Hepatocyte (in vitro differentiated cells): ENCODE measurements at regions not wholly inside any gene's neighbourhood (a gene's known extent, or its start where the extent isn't known, plus 50 kb on each side); places are given as distances from the start of the nearest gene placed in this dataset.

Experiments
- DNase-seq: peaks from one replicate; pipeline ENCODE4 v3.0.0-alpha.2; 2016; ENCODE audit warnings: low spot score
- H2AFZ ChIP-seq: fragments of 200-600 bp; sonication (generic); 2 replicates; pipeline ENCODE4 v1.6.0; 2016; ENCODE audit warnings: antibody characterized with exemption, mild to moderate bottlenecking
- H3K27ac ChIP-seq: fragments of 200-600 bp; sonication (generic); 2 replicates; pipeline ENCODE4 v1.5.1; 2016; ENCODE audit warnings: mild to moderate bottlenecking
- H3K27me3 ChIP-seq: fragments of 200-600 bp; sonication (generic); 2 replicates; pipeline ENCODE4 v1.6.1; 2016
- H3K36me3 ChIP-seq: fragments of 200-600 bp; sonication (generic); replicated peaks from 2 replicates; pipeline ENCODE4 v1.5.1; 2016; ENCODE audit warnings: low read depth; ENCODE audit not compliant: insufficient read depth
- H3K4me1 ChIP-seq: fragments of 200-600 bp; sonication (generic); 2 replicates; pipeline ENCODE4 v1.5.1; 2016; ENCODE audit warnings: mild to moderate bottlenecking, moderate library complexity; ENCODE audit not compliant: insufficient read depth
- H3K4me2 ChIP-seq: fragments of 200-600 bp; sonication (generic); 2 replicates; pipeline ENCODE4 v1.6.0; 2016
- H3K4me3 ChIP-seq: fragments of 200-600 bp; sonication (generic); 2 replicates; pipeline ENCODE4 v1.5.1; 2016; ENCODE audit warnings: mild to moderate bottlenecking
- H3K79me2 ChIP-seq: fragments of 200-600 bp; sonication (generic); 2 replicates; pipeline ENCODE4 v1.6.0; 2017; ENCODE audit warnings: mild to moderate bottlenecking
- H3K9me2 ChIP-seq: fragments of 200-600 bp; sonication (generic); replicated peaks from 2 replicates; pipeline ENCODE4 v1.6.0; 2017; ENCODE audit warnings: mild to moderate bottlenecking; ENCODE audit not compliant: insufficient read depth
- H3K9me3 ChIP-seq: fragments of 200-600 bp; sonication (generic); 2 replicates; pipeline ENCODE4 v1.5.1; 2016; ENCODE audit warnings: low read depth, mild to moderate bottlenecking
- H4K20me1 ChIP-seq: fragments of 200-600 bp; sonication (generic); 2 replicates; pipeline ENCODE4 v1.6.0; 2016; ENCODE audit warnings: mild to moderate bottlenecking; ENCODE audit not compliant: insufficient read depth, poor library complexity, severe bottlenecking
- CTCF ChIP-seq: fragments of 200-600 bp; sonication (generic); IDR thresholded peaks from 2 replicates; pipeline ENCODE4 v1.5.1; 2016; ENCODE audit warnings: antibody characterized with exemption, mild to moderate bottlenecking; ENCODE audit not compliant: poor library complexity
- EZH2 ChIP-seq: fragments of 200-600 bp; sonication (generic); IDR thresholded peaks from 2 replicates; pipeline ENCODE4 v1.6.1; 2016; ENCODE audit warnings: antibody characterized with exemption, mild to moderate bottlenecking, borderline replicate concordance
- EZH2phosphoT487 ChIP-seq: fragments of 200-600 bp; sonication (generic); IDR thresholded peaks from one replicate; pipeline ENCODE4 v1.6.1; 2018; ENCODE audit warnings: antibody characterized with exemption, mild to moderate bottlenecking, low read depth, moderate library complexity; ENCODE audit not compliant: unreplicated experiment, severe bottlenecking
- WGBS: methylation state at CpG from one replicate; pipeline ENCODE4 v1.1.6; 2016; ENCODE audit warnings: low lambda C conversion rate; ENCODE audit errors: missing lambda C conversion rate; 5-methylcytosine and 5-hydroxymethylcytosine counted together

GRCh38 chr3:23663246-23663645, 142.5 kb upstream of the UBE2E1 start:
- Histone ChIP-seq H3K4me1 (no peaks in the 10 kb centered on the region), H3K4me3 (no peak overlapping the region), H3K4me2 (no peak overlapping the region), H3K79me2 (no peaks in the 10 kb centered on the region), H3K27ac (no peak overlapping the region), H3K27me3 (no peaks in the 10 kb centered on the region), H2AFZ (no peak overlapping the region), H4K20me1 (no peaks in the 10 kb centered on the region), H3K9me2 (no peaks in the 10 kb centered on the region), H3K36me3 (no peaks in the 10 kb centered on the region), H3K9me3 (no peaks in the 10 kb centered on the region)
- TF ChIP-seq EZH2 (no peak), EZH2phosphoT487 (no peak), CTCF (no peak)
- 80% methylated on average over 3 of the region's 3 CpGs for WGBS
- no peak for DNase-seq

GRCh38 chr3:23663661-23664186, 142.0 kb upstream of the UBE2E1 start:
- Histone ChIP-seq H3K27me3 (no peaks in the 10 kb centered on the region), H2AFZ (no peak overlapping the region), H3K79me2 (no peaks in the 10 kb centered on the region), H4K20me1 (no peaks in the 10 kb centered on the region), H3K36me3 (no peaks in the 10 kb centered on the region), H3K4me3 (no peak overlapping the region), H3K4me2 (no peak overlapping the region), H3K9me3 (no peaks in the 10 kb centered on the region), H3K9me2 (no peaks in the 10 kb centered on the region), H3K4me1 (no peaks in the 10 kb centered on the region), H3K27ac (no peak overlapping the region)
- WGBS: 87% methylated on average over 5 of the region's 5 CpGs
- DNase-seq: no peak
- TF ChIP-seq EZH2: no peak
- no peak for TF ChIP-seq EZH2phosphoT487
- TF ChIP-seq CTCF: no peak

- H2AFZ ChIP-seq: no peak overlapping the region
- no peak for DNase-seq
These were observed 141.3 kb upstream of the UBE2E1 start for GRCh38 chr3:23664459-23664858.

GRCh38 chr3:23665741-23666140, 140.0 kb upstream of the UBE2E1 start:
- TF ChIP-seq CTCF (no peak), EZH2phosphoT487 (no peak), EZH2 (no peak)
- no peaks in the 10 kb centered on the region for H3K4me1 ChIP-seq
- H2AFZ ChIP-seq: no peak overlapping the region
- no peak overlapping the region for H3K4me2 ChIP-seq
- WGBS: 100% methylated on average over 1 of the region's 1 CpG
- DNase-seq: no peak
- H3K9me3 ChIP-seq: no peaks in the 10 kb centered on the region
- H3K9me2 ChIP-seq: no peaks in the 10 kb centered on the region
- H3K36me3 ChIP-seq: no peaks in the 10 kb centered on the region
- H3K4me3 ChIP-seq: no peak overlapping the region
- H3K79me2 ChIP-seq: no peaks in the 10 kb centered on the region
- H3K27me3 ChIP-seq: no peaks in the 10 kb centered on the region
- no peaks in the 10 kb centered on the region for H4K20me1 ChIP-seq
- no peak overlapping the region for H3K27ac ChIP-seq

More at GRCh38 chr3:23664459-23664858, 141.3 kb upstream of the UBE2E1 start:
- no peaks in the 10 kb centered on the region for H3K9me3 ChIP-seq
- no peaks in the 10 kb centered on the region for H3K27me3 ChIP-seq
- no peaks in the 10 kb centered on the region for H3K9me2 ChIP-seq
- no peaks in the 10 kb centered on the region for H3K4me1 ChIP-seq
- H4K20me1 ChIP-seq: no peaks in the 10 kb centered on the region
- no peak overlapping the region for H3K4me2 ChIP-seq
- TF ChIP-seq EZH2: no peak
- no peaks in the 10 kb centered on the region for H3K79me2 ChIP-seq
- WGBS: 100% methylated on average over 1 of the region's 1 CpG
- no peak overlapping the region for H3K27ac ChIP-seq
- H3K4me3 ChIP-seq: no peak overlapping the region
- H3K36me3 ChIP-seq: no peaks in the 10 kb centered on the region
